Small intestine (tissue), 7 donors: ENCODE measurements at regions not wholly inside any gene's neighbourhood (a gene's known extent, or its start where the extent isn't known, plus 50 kb on each side); places are given as distances from the start of the nearest gene placed in this dataset.

Experiments
- DNase-seq, 2 donors: peaks; one replicate each; pipeline versions ENCODE4 v3.0.0 to v3.0.0-alpha.2; 2013
- FAIRE-seq: peaks from 2 replicates; lab custom pipeline; 2012; peaks lifted over from hg19 to GRCh38; lab: Jason Lieb, UNC
- H3K27ac ChIP-seq, 3 donors: one replicate each; pipeline ENCODE4 v1.5.1; 2013; ENCODE audit warnings: low read length in 2 of 3, mild to moderate bottlenecking in 2 of 3, control low read depth in 1 of 3, inconsistent platforms in 1 of 3, low read depth in 1 of 3, moderate library complexity in 1 of 3
- H3K27me3 ChIP-seq, 3 donors: one replicate each; pipeline ENCODE4 v1.6.1; 2013; ENCODE audit warnings: low read length in 3 of 3, inconsistent platforms in 1 of 3; ENCODE audit not compliant: control insufficient read depth in 3 of 3, insufficient read depth in 3 of 3
- H3K36me3 ChIP-seq, 3 donors: one replicate each; pipeline ENCODE4 v1.6.1; 2013; ENCODE audit warnings: low read length in 3 of 3, inconsistent platforms in 1 of 3, low read depth in 1 of 3, mild to moderate bottlenecking in 1 of 3, moderate library complexity in 1 of 3; ENCODE audit not compliant: control insufficient read depth in 3 of 3, insufficient read depth in 2 of 3
- H3K4me1 ChIP-seq, 3 donors: one replicate each; pipeline ENCODE4 v1.6.1; 2013; ENCODE audit warnings: low read length in 2 of 3, inconsistent platforms in 1 of 3, low read depth in 1 of 3, mild to moderate bottlenecking in 1 of 3, moderate library complexity in 1 of 3; ENCODE audit not compliant: control insufficient read depth in 3 of 3, insufficient read depth in 2 of 3
- H3K4me3 ChIP-seq, 3 donors: one replicate each; pipeline ENCODE4 v1.5.1; 2013; ENCODE audit warnings: low read length in 3 of 3, control low read depth in 1 of 3, inconsistent platforms in 1 of 3, low read depth in 1 of 3, mild to moderate bottlenecking in 1 of 3, moderate library complexity in 1 of 3
- H3K9me3 ChIP-seq, 2 donors: one replicate each; pipeline ENCODE4 v1.6.1; 2013; ENCODE audit warnings: low read depth in 1 of 2, low read length in 1 of 2; ENCODE audit not compliant: control insufficient read depth in 2 of 2, insufficient read depth in 1 of 2
- WGBS, 3 donors: extraction: QIAGEN DNeasy Blood & Tissue Kit; methylation state at CpG; one replicate each; pipeline ENCODE4 v1.1.7; 2013; 5-methylcytosine and 5-hydroxymethylcytosine counted together
- donor health status: healthy with polysubstance abuse.
- donor health status: control.
- donor health status: control.
- donor health status: Bipolar disorder and iron deficiency.
- donor health status: healthy.

GRCh38 chr11:70570693-70571395 is 172.5 kb downstream of the CTTN start:
- H3K9me3 ChIP-seq = no peaks in the 10 kb centered on the region
- no peak for FAIRE-seq
- WGBS, 3 donors = 74 to 83% (median 79%) methylated on average over 11 of the region's 11 CpGs
- H3K27ac ChIP-seq = no peak overlapping the region
- H3K27me3 ChIP-seq = no peaks in the 10 kb centered on the region
- DNase-seq = no peak
- no peaks in the 10 kb centered on the region for H3K36me3 ChIP-seq
- no peak overlapping the region for H3K4me3 ChIP-seq
- peaks cover 0 to 13% (median 0%) of the 10 kb centered on the region in 3 donors for H3K4me1 ChIP-seq

GRCh38 chr11:70572974-70573260 is 174.6 kb downstream of the CTTN start:
- H3K27me3 ChIP-seq = no peaks in the 10 kb centered on the region
- WGBS, 3 donors = 96 to 99% (median 97%) methylated on average over 18 of the region's 18 CpGs
- no peaks in the 10 kb centered on the region for H3K9me3 ChIP-seq
- no peaks in the 10 kb centered on the region for H3K36me3 ChIP-seq
- H3K4me3 ChIP-seq = no peak overlapping the region
- no peak overlapping the region for H3K27ac ChIP-seq
- FAIRE-seq (no peak), DNase-seq (no peak)
- H3K4me1 ChIP-seq = peaks cover 0 to 7% (median 0%) of the 10 kb centered on the region in 3 donors

- Histone ChIP-seq H3K27me3 (no peaks in the 10 kb centered on the region), H3K4me1 (peaks cover 0 to 5% (median 0%) of the 10 kb centered on the region in 3 donors), H3K36me3 (no peaks in the 10 kb centered on the region), H3K4me3 (no peak overlapping the region), H3K27ac (no peak overlapping the region), H3K9me3 (no peaks in the 10 kb centered on the region)
- WGBS, 3 donors = 85 to 90% (median 87%) methylated on average over 13 of the region's 13 CpGs
- DNase-seq = no peak
- no peak for FAIRE-seq
These were observed 175.4 kb downstream of the CTTN start for GRCh38 chr11:70573701-70574151.

GRCh38 chr11:70574725-70575347 is 176.5 kb downstream of the CTTN start:
- DNase-seq = no peak
- WGBS, 3 donors = 76 to 83% (median 77%) methylated on average over 12 of the region's 12 CpGs
- Histone ChIP-seq H3K27me3 (no peaks in the 10 kb centered on the region), H3K27ac (no peak overlapping the region), H3K4me3 (no peak overlapping the region), H3K36me3 (peaks cover 0 to 4% (median 0%) of the 10 kb centered on the region in 3 donors), H3K4me1 (peaks cover 0 to 3% (median 0%) of the 10 kb centered on the region in 3 donors), H3K9me3 (no peaks in the 10 kb centered on the region)
- FAIRE-seq = no peak

GRCh38 chr11:70575396-70576060 is 177.2 kb downstream of the CTTN start:
- WGBS, 3 donors = 79 to 86% (median 82%) methylated on average over 12 of the region's 12 CpGs
- Histone ChIP-seq H3K36me3 (peaks cover 0 to 4% (median 0%) of the 10 kb centered on the region in 3 donors), H3K9me3 (no peaks in the 10 kb centered on the region), H3K27ac (no peak overlapping the region), H3K4me1 (peaks cover 0 to 3% (median 0%) of the 10 kb centered on the region in 3 donors), H3K27me3 (no peaks in the 10 kb centered on the region), H3K4me3 (no peak overlapping the region)
- DNase-seq (no peak), FAIRE-seq (no peak)

- no peak overlapping the region for H3K27ac ChIP-seq
- FAIRE-seq (no peak), DNase-seq (no peak)
- 74 to 83% (median 76%) methylated on average over 7 of the region's 7 CpGs for WGBS, 3 donors
- peaks cover 0 to 4% (median 0%) of the 10 kb centered on the region in 3 donors for H3K36me3 ChIP-seq
- H3K4me1 ChIP-seq = peaks cover 0 to 3% (median 0%) of the 10 kb centered on the region in 3 donors
- no peaks in the 10 kb centered on the region for H3K27me3 ChIP-seq
- no peak overlapping the region for H3K4me3 ChIP-seq
- no peaks in the 10 kb centered on the region for H3K9me3 ChIP-seq
These were observed 178.9 kb downstream of the CTTN start for GRCh38 chr11:70577258-70577603.

- FAIRE-seq (no peak), DNase-seq (no peak)
- Histone ChIP-seq H3K9me3 (no peaks in the 10 kb centered on the region), H3K4me3 (no peak overlapping the region), H3K27me3 (no peaks in the 10 kb centered on the region), H3K36me3 (peaks cover 0 to 4% (median 0%) of the 10 kb centered on the region in 3 donors), H3K4me1 (peaks cover 0 to 3% (median 0%) of the 10 kb centered on the region in 3 donors), H3K27ac (no peak overlapping the region)
- WGBS, 3 donors = 76 to 90% (median 87%) methylated on average over 14 of the region's 14 CpGs
These were observed 179.6 kb downstream of the CTTN start for GRCh38 chr11:70577948-70578347.

GRCh38 chr11:70578371-70578770 is 180.0 kb downstream of the CTTN start:
- no peak overlapping the region for H3K4me3 ChIP-seq
- FAIRE-seq (no peak), DNase-seq (no peak)
- 89 to 90% (median 90%) methylated on average over 14 of the region's 14 CpGs for WGBS, 3 donors
- peaks cover 0 to 4% (median 0%) of the 10 kb centered on the region in 3 donors for H3K36me3 ChIP-seq
- H3K27me3 ChIP-seq = no peaks in the 10 kb centered on the region
- H3K4me1 ChIP-seq = peaks cover 0 to 3% (median 0%) of the 10 kb centered on the region in 3 donors
- no peak overlapping the region for H3K27ac ChIP-seq
- no peaks in the 10 kb centered on the region for H3K9me3 ChIP-seq
